ENCODE measurements at regions not wholly inside any gene's neighbourhood (a gene's known extent, or its start where the extent isn't known, plus 50 kb on each side); places are given as distances from the start of the nearest gene placed in this dataset.
"Not testable (repeated sequence)": the region's sequence is repeated elsewhere in the genome, so short reads cannot be mapped to it uniquely, and the experiment has no call there.

- not testable (repeated sequence) for DNase-seq (ENCODE audit: low read depth)
These were observed 155.4 kb upstream of the CTSO start for GRCh38 chr4:156109087-156109486.

GRCh38 chr4:156103311-156103710, 149.6 kb upstream of the CTSO start:
- no peak for DNase-seq (ENCODE audit: low read depth)

GRCh38 chr4:156102411-156102810, 148.7 kb upstream of the CTSO start:
- DNase-seq (ENCODE audit: low read depth) = no peak

- DNase-seq (ENCODE audit: low read depth) = no peak
These were observed 147.9 kb upstream of the CTSO start for GRCh38 chr4:156101571-156101970.

- DNase-seq (ENCODE audit: low read depth) = no peak
These were observed 147.0 kb upstream of the CTSO start for GRCh38 chr4:156100651-156101050.

GRCh38 chr4:156098805-156099204, 145.1 kb upstream of the CTSO start:
- no peak for DNase-seq (ENCODE audit: low read depth)

GRCh38 chr4:156085100-156085499, 131.4 kb upstream of the CTSO start:
- DNase-seq (ENCODE audit: low read depth) = no peak

- no peak for DNase-seq (ENCODE audit: low read depth)
These were observed 130.7 kb upstream of the CTSO start for GRCh38 chr4:156084373-156084772.

GRCh38 chr4:156073976-156074375, 120.3 kb upstream of the CTSO start:
- no peak for DNase-seq (ENCODE audit: low read depth)

- DNase-seq (ENCODE audit: low read depth) = no peak
These were observed 107.0 kb upstream of the CTSO start for GRCh38 chr4:156060661-156061060.

GRCh38 chr4:156053174-156053573, 99.5 kb upstream of the CTSO start:
- DNase-seq (ENCODE audit: low read depth) = no peak

- DNase-seq (ENCODE audit: low read depth) = no peak
These were observed 98.5 kb upstream of the CTSO start for GRCh38 chr4:156052116-156052515.

- DNase-seq (ENCODE audit: low read depth) = no peak
These were observed 85.1 kb upstream of the CTSO start for GRCh38 chr4:156038772-156039171.

- DNase-seq (ENCODE audit: low read depth) = no peak
These were observed 82.8 kb upstream of the CTSO start for GRCh38 chr4:156036496-156036895.

- DNase-seq (ENCODE audit: low read depth) = no peak
These were observed 76.0 kb upstream of the CTSO start for GRCh38 chr4:156029691-156030090.

GRCh38 chr4:156021298-156021697, 67.6 kb upstream of the CTSO start:
- no peak for DNase-seq (ENCODE audit: low read depth)

GRCh38 chr4:156019246-156019645, 65.6 kb upstream of the CTSO start:
- DNase-seq (ENCODE audit: low read depth) = no peak

- DNase-seq (ENCODE audit: low read depth) = no peak
These were observed 64.7 kb upstream of the CTSO start for GRCh38 chr4:156018383-156018782.

GRCh38 chr4:156015781-156016180, 62.1 kb upstream of the CTSO start:
- no peak for DNase-seq (ENCODE audit: low read depth)

- no peak for DNase-seq (ENCODE audit: low read depth)
These were observed 52.5 kb upstream of the CTSO start for GRCh38 chr4:156006192-156006591.
